ENCODE measurements at regions not wholly inside any gene's neighbourhood (a gene's known extent, or its start where the extent isn't known, plus 50 kb on each side); places are given as distances from the start of the nearest gene placed in this dataset.

GRCh38 chr13:59332966-59333365 lies 830.8 kb downstream of the DIAPH3 start:
- DNase-seq: no peak

- DNase-seq: no peak
Observed at GRCh38 chr13:59337070-59337469, 826.7 kb downstream of the DIAPH3 start.

GRCh38 chr13:59340151-59340550 lies 823.6 kb downstream of the DIAPH3 start:
- no peak for DNase-seq

GRCh38 chr13:59340581-59340980 lies 823.1 kb downstream of the DIAPH3 start:
- no peak for DNase-seq

- DNase-seq: no peak
Observed at GRCh38 chr13:59342400-59342799, 821.3 kb downstream of the DIAPH3 start.

- no peak for DNase-seq
Observed at GRCh38 chr13:59343132-59343531, 820.6 kb downstream of the DIAPH3 start.

- DNase-seq: no peak
Observed at GRCh38 chr13:59343993-59344822, 819.5 kb downstream of the DIAPH3 start.

- no peak for DNase-seq
Observed at GRCh38 chr13:59345311-59345710, 818.4 kb downstream of the DIAPH3 start.

GRCh38 chr13:59346999-59347723 lies 816.6 kb downstream of the DIAPH3 start:
- no peak for DNase-seq

GRCh38 chr13:59348617-59349016 lies 815.1 kb downstream of the DIAPH3 start:
- DNase-seq: no peak

GRCh38 chr13:59352600-59352999 lies 811.1 kb downstream of the DIAPH3 start:
- DNase-seq: no peak

GRCh38 chr13:59354665-59355369 lies 808.9 kb downstream of the DIAPH3 start:
- no peak for DNase-seq

- DNase-seq: no peak
Observed at GRCh38 chr13:59356607-59357006, 807.1 kb downstream of the DIAPH3 start.

GRCh38 chr13:59358014-59358413 lies 805.7 kb downstream of the DIAPH3 start:
- no peak for DNase-seq

GRCh38 chr13:59360108-59360507 lies 803.6 kb downstream of the DIAPH3 start:
- DNase-seq: no peak

GRCh38 chr13:59360916-59361315 lies 802.8 kb downstream of the DIAPH3 start:
- no peak for DNase-seq

GRCh38 chr13:59363313-59363712 lies 800.4 kb downstream of the DIAPH3 start:
- no peak for DNase-seq

GRCh38 chr13:59363947-59364346 lies 799.8 kb downstream of the DIAPH3 start:
- no peak for DNase-seq

- no peak for DNase-seq
Observed at GRCh38 chr13:59364641-59365085, 799.1 kb downstream of the DIAPH3 start.

- DNase-seq: no peak
Observed at GRCh38 chr13:59367467-59367866, 796.3 kb downstream of the DIAPH3 start.

- no peak for DNase-seq
Observed at GRCh38 chr13:59367904-59368303, 795.8 kb downstream of the DIAPH3 start.

GRCh38 chr13:59368693-59369092 lies 795.0 kb downstream of the DIAPH3 start:
- DNase-seq: no peak

- DNase-seq: no peak
Observed at GRCh38 chr13:59371229-59371628, 792.5 kb downstream of the DIAPH3 start.

GRCh38 chr13:59373341-59373740 lies 790.4 kb downstream of the DIAPH3 start:
- DNase-seq: no peak

Measured in NCI-H2107 (cell line).